Gastroesophageal sphincter (tissue), 3 donors: ENCODE measurements at regions not wholly inside any gene's neighbourhood (a gene's known extent, or its start where the extent isn't known, plus 50 kb on each side); places are given as distances from the start of the nearest gene placed in this dataset.

Experiments used
- CTCF ChIP-seq, 4 experiments: fragments of 200-600 bp in 2 of 4; fragments of 450-650 bp in 2 of 4; sonication (generic) in 1 of 4; IDR thresholded peaks; one replicate each; pipeline ENCODE4 v1.5.1; 2017 to 2019; ENCODE audit warnings: antibody characterized with exemption in 4 of 4, mild to moderate bottlenecking in 2 of 4, moderate library complexity in 2 of 4
- POLR2AphosphoS5 ChIP-seq: sonication (generic); formaldehyde crosslinking; IDR thresholded peaks from one replicate; pipeline ENCODE4 v1.6.1; 2017; ENCODE audit warnings: antibody characterized with exemption

- no peak for TF ChIP-seq CTCF (IDR thresholded peaks at IDR 0.05)
- no peak for TF ChIP-seq POLR2AphosphoS5
These were observed 673.2 kb upstream of the PCDH15 start for GRCh38 chr10:55474258-55474657.
